ENCODE measurements at regions not wholly inside any gene's neighbourhood (a gene's known extent, or its start where the extent isn't known, plus 50 kb on each side); places are given as distances from the start of the nearest gene placed in this dataset.

DNA sequence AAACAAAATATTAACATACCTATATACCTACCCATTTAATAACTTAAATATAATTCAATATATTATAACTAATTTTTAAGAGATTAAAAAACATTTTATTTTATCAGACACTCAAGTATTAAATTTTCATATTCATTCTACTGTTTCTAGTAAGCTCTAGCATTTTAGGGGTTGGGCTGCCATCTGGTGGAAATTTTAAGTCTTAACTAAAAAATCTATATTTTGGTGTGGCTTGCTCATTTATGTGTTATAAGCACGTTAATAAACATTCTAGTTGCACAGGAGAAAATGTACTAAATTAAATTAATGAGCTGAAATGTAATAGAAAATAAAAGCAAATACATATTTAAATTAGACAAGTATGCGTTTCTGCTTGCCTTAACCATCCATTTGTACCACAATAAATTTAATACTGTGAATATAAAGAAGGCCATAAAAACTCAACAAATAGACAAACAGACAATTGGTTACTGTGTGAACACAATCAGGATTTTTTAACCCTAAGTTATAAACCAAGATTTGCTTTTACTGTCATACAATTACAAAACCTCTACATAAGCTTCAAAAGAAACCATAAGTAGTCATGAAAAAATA, 1728.3 kb upstream of the CDH9 start:
- no peak for TF ChIP-seq ZNF274 (IDR thresholded peaks at IDR 0.05; ENCODE audit: low read depth, low read length)
- H3K4me3 ChIP-seq (ENCODE audit: low read length) = no peak overlapping the region

DNA sequence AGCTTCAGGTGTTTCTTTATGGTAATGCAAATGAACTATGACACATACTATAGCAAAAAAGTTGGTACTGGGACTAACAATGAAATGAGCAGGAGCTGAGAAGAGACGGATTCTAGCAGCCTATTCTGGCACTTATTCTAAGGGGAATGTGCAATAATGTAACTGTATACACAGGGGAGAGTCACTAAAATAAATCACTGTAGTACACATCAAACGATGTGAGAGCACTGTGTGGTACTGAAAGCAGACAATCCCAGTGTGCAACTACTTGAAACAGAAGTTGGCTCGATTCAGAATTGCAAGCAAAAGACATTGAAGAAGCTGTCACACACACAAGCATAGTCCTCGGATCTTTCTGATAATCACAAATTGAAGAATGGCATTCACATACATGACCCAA, 1713.0 kb upstream of the CDH9 start:
- no peak overlapping the region for H3K4me3 ChIP-seq (ENCODE audit: low read length)
- no peak for TF ChIP-seq ZNF274 (IDR thresholded peaks at IDR 0.05; ENCODE audit: low read depth, low read length)

GRCh38 chr5:28750251-28750650, 1711.9 kb upstream of the CDH9 start:
- no peak overlapping the region for H3K4me3 ChIP-seq (ENCODE audit: low read length)
- TF ChIP-seq ZNF274 (IDR thresholded peaks at IDR 0.05; ENCODE audit: low read depth, low read length) = no peak

GRCh38 chr5:28748446-28748845, 1710.1 kb upstream of the CDH9 start:
- TF ChIP-seq ZNF274 (IDR thresholded peaks at IDR 0.05; ENCODE audit: low read depth, low read length) = no peak
- no peak overlapping the region for H3K4me3 ChIP-seq (ENCODE audit: low read length)

GRCh38 chr5:28743716-28744110, 1705.3 kb upstream of the CDH9 start:
- H3K4me3 ChIP-seq (ENCODE audit: low read length) = no peak overlapping the region
- no peak for TF ChIP-seq ZNF274 (IDR thresholded peaks at IDR 0.05; ENCODE audit: low read depth, low read length)

DNA sequence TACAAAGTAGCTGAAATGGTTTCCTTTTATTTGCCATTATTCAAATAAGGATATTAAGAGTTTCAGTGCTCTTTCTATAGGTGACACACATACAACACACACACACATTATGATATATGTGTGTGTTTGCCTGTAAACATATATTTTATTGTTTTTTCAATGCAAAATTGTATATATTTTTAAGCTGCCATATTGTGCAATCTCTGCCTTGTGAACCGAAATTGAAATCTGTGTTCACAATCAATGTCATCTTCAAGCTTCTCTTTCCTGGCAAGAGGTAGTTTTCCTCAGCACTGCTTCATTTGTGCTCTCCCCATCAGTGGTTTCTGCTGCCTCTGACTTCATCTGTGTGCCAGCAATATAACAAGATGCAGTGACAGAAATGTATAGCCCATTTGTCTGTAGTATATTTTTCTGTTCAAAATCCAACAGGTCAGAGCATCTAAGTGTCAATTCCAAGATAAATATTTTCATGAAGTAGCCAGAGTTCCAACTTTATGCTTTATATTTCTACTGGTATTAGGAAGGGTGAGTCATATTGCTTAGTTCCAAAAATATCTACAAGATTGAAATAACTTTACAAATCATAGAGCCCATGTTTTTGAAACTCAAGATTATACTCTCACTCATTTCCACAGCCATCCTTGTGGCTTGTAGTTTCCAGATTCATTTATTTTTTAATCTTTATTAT, 1704.8 kb upstream of the CDH9 start:
- no peak overlapping the region for H3K4me3 ChIP-seq (ENCODE audit: low read length)
- TF ChIP-seq ZNF274 (IDR thresholded peaks at IDR 0.05; ENCODE audit: low read depth, low read length) = no peak

DNA sequence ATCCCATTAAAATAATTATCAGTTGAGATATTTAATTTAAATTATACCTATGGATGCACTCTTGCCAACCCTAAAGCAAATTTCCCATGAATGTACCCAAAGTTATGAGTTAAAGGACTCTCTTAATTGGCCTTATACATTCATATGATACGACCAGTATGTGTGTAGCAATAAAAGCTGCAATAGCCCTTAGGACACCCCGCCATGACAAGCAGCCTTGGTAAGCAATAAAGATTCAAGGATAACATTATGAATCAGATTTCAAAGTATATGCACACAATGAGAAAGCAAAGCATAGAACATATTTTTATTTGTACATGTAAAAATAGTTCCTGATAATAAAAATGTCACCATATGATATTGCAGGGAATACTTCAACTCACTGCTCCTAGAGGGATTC, 1699.3 kb upstream of the CDH9 start:
- no peak overlapping the region for H3K4me3 ChIP-seq (ENCODE audit: low read length)
- no peak for TF ChIP-seq ZNF274 (IDR thresholded peaks at IDR 0.05; ENCODE audit: low read depth, low read length)

DNA sequence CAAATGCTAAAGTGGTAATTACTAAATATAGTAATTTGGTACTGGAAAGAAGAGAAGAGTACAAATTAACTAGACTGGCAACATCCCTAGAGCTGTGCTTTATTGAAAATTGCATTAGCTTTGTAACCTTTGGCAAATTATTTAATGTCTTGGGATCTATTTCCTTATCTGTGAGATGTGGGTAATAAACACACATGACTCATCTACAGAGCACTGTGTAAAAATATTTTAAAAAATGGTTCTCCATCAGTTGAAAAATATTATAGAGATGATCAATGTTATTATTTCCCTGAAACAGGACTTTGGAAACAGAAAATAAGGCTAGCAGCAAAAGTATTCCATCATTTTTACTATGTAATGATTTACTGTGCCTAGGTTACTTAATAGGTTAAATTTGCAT, 1698.8 kb upstream of the CDH9 start:
- H3K4me3 ChIP-seq (ENCODE audit: low read length) = no peak overlapping the region
- TF ChIP-seq ZNF274 (IDR thresholded peaks at IDR 0.05; ENCODE audit: low read depth, low read length) = no peak

DNA sequence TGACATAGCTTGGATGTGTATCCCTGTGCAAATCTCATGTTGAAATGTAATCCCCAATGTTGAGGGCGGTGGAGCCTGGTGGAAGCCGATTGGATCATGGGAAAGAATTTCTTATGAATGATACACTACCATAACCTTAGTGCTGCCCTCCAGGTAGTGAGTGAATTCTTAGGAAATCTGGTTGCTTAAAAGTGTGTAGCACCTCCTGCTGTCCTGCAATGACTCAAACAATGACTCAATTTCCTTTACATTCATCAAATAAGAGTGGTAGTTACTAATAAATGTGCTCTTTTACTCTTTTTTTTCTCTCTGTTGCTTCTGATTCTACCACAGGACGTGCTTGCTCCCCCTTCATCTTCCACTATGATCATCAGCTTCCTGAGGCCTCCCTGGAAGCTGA, 1696.0 kb upstream of the CDH9 start:
- H3K4me3 ChIP-seq (ENCODE audit: low read length) = no peak overlapping the region
- no peak for TF ChIP-seq ZNF274 (IDR thresholded peaks at IDR 0.05; ENCODE audit: low read depth, low read length)

GRCh38 chr5:28729067-28729466, 1690.7 kb upstream of the CDH9 start:
- no peak for TF ChIP-seq ZNF274 (IDR thresholded peaks at IDR 0.05; ENCODE audit: low read depth, low read length)
- no peak overlapping the region for H3K4me3 ChIP-seq (ENCODE audit: low read length)

DNA sequence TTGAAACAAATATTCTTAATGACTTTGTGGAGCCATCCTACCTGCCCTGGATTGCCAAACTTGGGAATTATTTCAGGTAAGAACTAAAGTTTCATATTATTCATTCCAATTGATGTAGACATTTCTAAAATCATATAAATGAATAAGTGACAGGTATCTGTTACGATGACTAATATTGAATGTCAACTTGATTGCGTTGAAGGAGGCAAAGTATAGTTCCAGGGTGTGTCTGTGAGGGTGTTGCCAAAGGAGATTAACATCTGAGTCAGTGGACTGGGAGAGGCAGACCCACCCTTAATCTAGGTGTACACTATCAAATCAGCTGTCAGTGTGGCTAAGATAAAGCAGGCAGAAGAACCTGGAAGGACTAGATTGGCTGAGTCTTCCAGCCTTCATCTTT, 1688.4 kb upstream of the CDH9 start:
- H3K4me3 ChIP-seq (ENCODE audit: low read length) = no peak overlapping the region
- TF ChIP-seq ZNF274 (IDR thresholded peaks at IDR 0.05; ENCODE audit: low read depth, low read length) = no peak

DNA sequence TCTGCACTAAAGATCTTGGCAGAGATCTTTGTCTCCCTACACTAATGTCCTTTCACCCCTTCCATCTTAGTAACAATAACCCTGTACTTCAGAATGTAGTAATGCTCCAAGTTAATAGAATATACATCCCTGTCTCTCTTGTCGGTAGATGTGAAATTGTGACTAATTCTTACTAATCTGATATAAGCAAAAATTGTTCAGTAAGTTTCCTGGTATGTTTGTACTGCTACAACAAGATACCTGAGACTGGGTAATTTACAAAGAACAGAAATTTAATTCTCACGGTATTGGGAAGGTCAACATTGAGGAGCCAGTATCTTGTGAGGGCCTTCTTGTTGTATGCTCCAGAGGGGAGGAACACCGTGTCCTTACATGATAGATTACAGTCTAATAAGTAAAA, 1686.6 kb upstream of the CDH9 start:
- no peak overlapping the region for H3K4me3 ChIP-seq (ENCODE audit: low read length)
- TF ChIP-seq ZNF274 (IDR thresholded peaks at IDR 0.05; ENCODE audit: low read depth, low read length) = no peak

GRCh38 chr5:28714907-28715698, 1676.7 kb upstream of the CDH9 start:
- no peak for TF ChIP-seq ZNF274 (IDR thresholded peaks at IDR 0.05; ENCODE audit: low read depth, low read length)
- no peak overlapping the region for H3K4me3 ChIP-seq (ENCODE audit: low read length)

GRCh38 chr5:28710360-28710759, 1672.0 kb upstream of the CDH9 start:
- no peak for TF ChIP-seq ZNF274 (IDR thresholded peaks at IDR 0.05; ENCODE audit: low read depth, low read length)
- H3K4me3 ChIP-seq (ENCODE audit: low read length) = no peak overlapping the region

- no peak overlapping the region for H3K4me3 ChIP-seq (ENCODE audit: low read length)
- TF ChIP-seq ZNF274 (IDR thresholded peaks at IDR 0.05; ENCODE audit: low read depth, low read length) = no peak
Observed at GRCh38 chr5:28708472-28708871, 1670.1 kb upstream of the CDH9 start.
